ENCODE measurements at regions not wholly inside any gene's neighbourhood (a gene's known extent, or its start where the extent isn't known, plus 50 kb on each side); places are given as distances from the start of the nearest gene placed in this dataset.

DNA sequence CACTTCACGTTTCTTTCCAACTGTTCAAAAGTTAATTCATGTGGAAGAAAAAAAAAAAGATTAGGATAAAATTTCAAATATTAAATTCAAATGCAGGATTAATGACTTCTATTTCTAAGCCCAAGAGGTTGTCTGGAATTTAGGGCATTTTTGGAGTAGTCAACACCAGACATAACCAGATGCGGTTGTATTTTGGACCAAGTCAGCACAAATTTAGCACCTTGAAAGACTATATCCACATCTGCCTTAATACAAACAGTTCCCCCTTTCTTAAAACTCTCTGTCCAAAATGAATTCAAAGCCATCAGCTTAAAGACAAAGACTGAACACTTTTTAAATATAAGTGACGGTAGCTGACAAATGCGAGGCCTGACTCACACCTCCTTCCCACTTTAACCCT lies 282.9 kb downstream of the C16orf95 start:
- no peak for TF ChIP-seq TAF1 (IDR thresholded peaks at IDR 0.05; ENCODE audit: borderline replicate concordance, low read depth, low read length)
- TF ChIP-seq POLR2AphosphoS5 (IDR thresholded peaks at IDR 0.05; ENCODE audit: low read depth, low read length) = no peak

Measured in GM12892 (cell line).